Breast epithelium (tissue), 4 donors: ENCODE measurements at regions not wholly inside any gene's neighbourhood (a gene's known extent, or its start where the extent isn't known, plus 50 kb on each side); places are given as distances from the start of the nearest gene placed in this dataset.

ENCODE experiments used
- DNase-seq, 2 donors: peaks; one replicate each; pipeline ENCODE4 v3.0.0-alpha.2; 2019; ENCODE audit warnings: low spot score in 2 of 2
- H3K27ac ChIP-seq, 2 donors: fragments of 200-600 bp; sonication (generic) in 1 of 2; one replicate each; pipeline ENCODE4 v1.5.1; 2016 to 2019; ENCODE audit warnings: mild to moderate bottlenecking in 1 of 2
- H3K27me3 ChIP-seq, 2 donors: fragments of 200-600 bp; sonication (generic) in 1 of 2; one replicate each; pipeline versions ENCODE4 v1.5.1 to v1.6.0; 2017 to 2019; ENCODE audit warnings: control low read depth in 1 of 2, mild to moderate bottlenecking in 1 of 2
- H3K36me3 ChIP-seq: fragments of 200-600 bp; one replicate; pipeline ENCODE4 v1.5.1; 2019
- H3K4me1 ChIP-seq, 2 donors: fragments of 200-600 bp; sonication (generic); one replicate each; pipeline ENCODE4 v1.5.1; 2016 to 2019; ENCODE audit warnings: control low read depth in 1 of 2
- H3K4me3 ChIP-seq, 3 donors: fragments of 200-600 bp; sonication (generic); 1 replicate in 2 of 3; 2 replicates in 1 of 3; pipeline ENCODE4 v1.5.1; 2016 to 2019; ENCODE audit warnings: mild to moderate bottlenecking in 3 of 3, moderate library complexity in 2 of 3
- H3K9me3 ChIP-seq, 2 donors: fragments of 200-600 bp; sonication (generic) in 1 of 2; one replicate each; pipeline ENCODE4 v1.5.1; 2016 to 2019; ENCODE audit warnings: control low read depth in 1 of 2
- CTCF ChIP-seq, 3 donors: fragments of 450-650 bp; IDR thresholded peaks; one replicate each; pipeline ENCODE4 v1.5.1; 2016 to 2017; ENCODE audit warnings: antibody characterized with exemption in 3 of 3, mild to moderate bottlenecking in 3 of 3, moderate library complexity in 3 of 3
- POLR2A ChIP-seq: fragments of 450-650 bp; IDR thresholded peaks from one replicate; pipeline ENCODE4 v1.6.1; 2016; ENCODE audit warnings: antibody characterized with exemption, mild to moderate bottlenecking, moderate library complexity
- POLR2AphosphoS5 ChIP-seq, 3 donors: sonication (generic); formaldehyde crosslinking; IDR thresholded peaks; one replicate each; pipeline ENCODE4 v1.6.1; 2017; ENCODE audit warnings: antibody characterized with exemption in 3 of 3
- intact Hi-C: fragments of 100-400 bp; cut with DNase I; formaldehyde crosslinking; loops from one replicate; pipeline ENCODE4 v1.15.1; 2023; ENCODE audit warnings: low total_unique reads

GRCh38 chr1:195065437-195065836, 1542.8 kb downstream of the KCNT2 start:
- no peak for TF ChIP-seq POLR2AphosphoS5 (IDR thresholded peaks at IDR 0.05)
- TF ChIP-seq POLR2A, result no peak
- no peak for TF ChIP-seq CTCF (IDR thresholded peaks at IDR 0.05)
- H3K4me3 ChIP-seq, result no peak overlapping the region
- H3K27me3 ChIP-seq, result no peaks in the 10 kb centered on the region
- H3K36me3 ChIP-seq, result no peaks in the 10 kb centered on the region
- no peak overlapping the region for H3K27ac ChIP-seq
- intact Hi-C loops, result no loop called here
- DNase-seq, result no peak
- no peaks in the 10 kb centered on the region for H3K4me1 ChIP-seq
- H3K9me3 ChIP-seq, result no peaks in the 10 kb centered on the region

- TF ChIP-seq CTCF (IDR thresholded peaks at IDR 0.05), result no peak
- no peak for TF ChIP-seq POLR2AphosphoS5 (IDR thresholded peaks at IDR 0.05)
- TF ChIP-seq POLR2A, result no peak
- H3K27me3 ChIP-seq, result no peaks in the 10 kb centered on the region
- intact Hi-C loops, result no loop called here
- no peaks in the 10 kb centered on the region for H3K9me3 ChIP-seq
- H3K4me3 ChIP-seq, result no peak overlapping the region
- H3K36me3 ChIP-seq, result no peaks in the 10 kb centered on the region
- no peak for DNase-seq
- H3K27ac ChIP-seq, result no peak overlapping the region
- no peaks in the 10 kb centered on the region for H3K4me1 ChIP-seq
These were observed 1543.9 kb downstream of the KCNT2 start for GRCh38 chr1:195064358-195064757.

- no peaks in the 10 kb centered on the region for H3K4me1 ChIP-seq
- no peaks in the 10 kb centered on the region for H3K36me3 ChIP-seq
- H3K9me3 ChIP-seq, result no peaks in the 10 kb centered on the region
- DNase-seq, result no peak
- TF ChIP-seq POLR2A (no peak), POLR2AphosphoS5 (IDR thresholded peaks at IDR 0.05) (no peak), CTCF (IDR thresholded peaks at IDR 0.05) (no peak)
- H3K4me3 ChIP-seq, result no peak overlapping the region
- H3K27ac ChIP-seq, result no peak overlapping the region
- intact Hi-C loops, result no loop called here
- H3K27me3 ChIP-seq, result no peaks in the 10 kb centered on the region
These were observed 1554.0 kb downstream of the KCNT2 start for GRCh38 chr1:195054217-195054687.

GRCh38 chr1:195053478-195053877, 1554.8 kb downstream of the KCNT2 start:
- TF ChIP-seq CTCF (IDR thresholded peaks at IDR 0.05) (no peak), POLR2A (no peak), POLR2AphosphoS5 (IDR thresholded peaks at IDR 0.05) (no peak)
- Histone ChIP-seq H3K4me3 (no peak overlapping the region), H3K4me1 (no peaks in the 10 kb centered on the region), H3K27me3 (no peaks in the 10 kb centered on the region), H3K27ac (no peak overlapping the region), H3K9me3 (no peaks in the 10 kb centered on the region), H3K36me3 (no peaks in the 10 kb centered on the region)
- DNase-seq, result no peak
- intact Hi-C loops, result no loop called here

- no peak for DNase-seq
- Histone ChIP-seq H3K27me3 (no peaks in the 10 kb centered on the region), H3K9me3 (no peaks in the 10 kb centered on the region), H3K27ac (no peak overlapping the region), H3K36me3 (no peaks in the 10 kb centered on the region), H3K4me1 (no peaks in the 10 kb centered on the region), H3K4me3 (no peak overlapping the region)
- intact Hi-C loops, result no loop called here
- TF ChIP-seq POLR2AphosphoS5 (IDR thresholded peaks at IDR 0.05) (no peak), CTCF (IDR thresholded peaks at IDR 0.05) (no peak), POLR2A (no peak)
These were observed 1560.5 kb downstream of the KCNT2 start for GRCh38 chr1:195047772-195048171.
